ENCODE measurements at regions not wholly inside any gene's neighbourhood (a gene's known extent, or its start where the extent isn't known, plus 50 kb on each side); places are given as distances from the start of the nearest gene placed in this dataset.

DNA sequence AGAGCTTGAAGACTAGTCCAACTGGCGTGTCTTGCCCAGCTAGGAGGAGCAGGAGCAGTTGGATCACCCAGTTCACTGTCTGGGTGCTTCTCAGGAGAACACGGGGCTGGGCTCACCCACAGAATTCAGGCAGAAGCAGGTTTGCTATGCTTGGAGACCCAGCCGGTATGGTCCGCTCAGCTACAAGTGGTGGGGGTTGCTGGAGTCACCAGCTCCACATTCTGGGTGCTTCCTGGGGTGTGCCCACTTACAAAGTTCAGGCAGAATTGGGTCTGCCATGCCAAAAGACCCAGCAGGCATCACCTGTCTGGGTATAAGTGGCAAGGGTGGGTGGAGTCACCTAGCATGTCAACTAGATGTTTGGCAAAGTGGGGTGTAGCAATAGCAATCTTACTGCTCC is 1061.8 kb downstream of the PCDH19 start (continued):
- TF ChIP-seq, protein P1, sequence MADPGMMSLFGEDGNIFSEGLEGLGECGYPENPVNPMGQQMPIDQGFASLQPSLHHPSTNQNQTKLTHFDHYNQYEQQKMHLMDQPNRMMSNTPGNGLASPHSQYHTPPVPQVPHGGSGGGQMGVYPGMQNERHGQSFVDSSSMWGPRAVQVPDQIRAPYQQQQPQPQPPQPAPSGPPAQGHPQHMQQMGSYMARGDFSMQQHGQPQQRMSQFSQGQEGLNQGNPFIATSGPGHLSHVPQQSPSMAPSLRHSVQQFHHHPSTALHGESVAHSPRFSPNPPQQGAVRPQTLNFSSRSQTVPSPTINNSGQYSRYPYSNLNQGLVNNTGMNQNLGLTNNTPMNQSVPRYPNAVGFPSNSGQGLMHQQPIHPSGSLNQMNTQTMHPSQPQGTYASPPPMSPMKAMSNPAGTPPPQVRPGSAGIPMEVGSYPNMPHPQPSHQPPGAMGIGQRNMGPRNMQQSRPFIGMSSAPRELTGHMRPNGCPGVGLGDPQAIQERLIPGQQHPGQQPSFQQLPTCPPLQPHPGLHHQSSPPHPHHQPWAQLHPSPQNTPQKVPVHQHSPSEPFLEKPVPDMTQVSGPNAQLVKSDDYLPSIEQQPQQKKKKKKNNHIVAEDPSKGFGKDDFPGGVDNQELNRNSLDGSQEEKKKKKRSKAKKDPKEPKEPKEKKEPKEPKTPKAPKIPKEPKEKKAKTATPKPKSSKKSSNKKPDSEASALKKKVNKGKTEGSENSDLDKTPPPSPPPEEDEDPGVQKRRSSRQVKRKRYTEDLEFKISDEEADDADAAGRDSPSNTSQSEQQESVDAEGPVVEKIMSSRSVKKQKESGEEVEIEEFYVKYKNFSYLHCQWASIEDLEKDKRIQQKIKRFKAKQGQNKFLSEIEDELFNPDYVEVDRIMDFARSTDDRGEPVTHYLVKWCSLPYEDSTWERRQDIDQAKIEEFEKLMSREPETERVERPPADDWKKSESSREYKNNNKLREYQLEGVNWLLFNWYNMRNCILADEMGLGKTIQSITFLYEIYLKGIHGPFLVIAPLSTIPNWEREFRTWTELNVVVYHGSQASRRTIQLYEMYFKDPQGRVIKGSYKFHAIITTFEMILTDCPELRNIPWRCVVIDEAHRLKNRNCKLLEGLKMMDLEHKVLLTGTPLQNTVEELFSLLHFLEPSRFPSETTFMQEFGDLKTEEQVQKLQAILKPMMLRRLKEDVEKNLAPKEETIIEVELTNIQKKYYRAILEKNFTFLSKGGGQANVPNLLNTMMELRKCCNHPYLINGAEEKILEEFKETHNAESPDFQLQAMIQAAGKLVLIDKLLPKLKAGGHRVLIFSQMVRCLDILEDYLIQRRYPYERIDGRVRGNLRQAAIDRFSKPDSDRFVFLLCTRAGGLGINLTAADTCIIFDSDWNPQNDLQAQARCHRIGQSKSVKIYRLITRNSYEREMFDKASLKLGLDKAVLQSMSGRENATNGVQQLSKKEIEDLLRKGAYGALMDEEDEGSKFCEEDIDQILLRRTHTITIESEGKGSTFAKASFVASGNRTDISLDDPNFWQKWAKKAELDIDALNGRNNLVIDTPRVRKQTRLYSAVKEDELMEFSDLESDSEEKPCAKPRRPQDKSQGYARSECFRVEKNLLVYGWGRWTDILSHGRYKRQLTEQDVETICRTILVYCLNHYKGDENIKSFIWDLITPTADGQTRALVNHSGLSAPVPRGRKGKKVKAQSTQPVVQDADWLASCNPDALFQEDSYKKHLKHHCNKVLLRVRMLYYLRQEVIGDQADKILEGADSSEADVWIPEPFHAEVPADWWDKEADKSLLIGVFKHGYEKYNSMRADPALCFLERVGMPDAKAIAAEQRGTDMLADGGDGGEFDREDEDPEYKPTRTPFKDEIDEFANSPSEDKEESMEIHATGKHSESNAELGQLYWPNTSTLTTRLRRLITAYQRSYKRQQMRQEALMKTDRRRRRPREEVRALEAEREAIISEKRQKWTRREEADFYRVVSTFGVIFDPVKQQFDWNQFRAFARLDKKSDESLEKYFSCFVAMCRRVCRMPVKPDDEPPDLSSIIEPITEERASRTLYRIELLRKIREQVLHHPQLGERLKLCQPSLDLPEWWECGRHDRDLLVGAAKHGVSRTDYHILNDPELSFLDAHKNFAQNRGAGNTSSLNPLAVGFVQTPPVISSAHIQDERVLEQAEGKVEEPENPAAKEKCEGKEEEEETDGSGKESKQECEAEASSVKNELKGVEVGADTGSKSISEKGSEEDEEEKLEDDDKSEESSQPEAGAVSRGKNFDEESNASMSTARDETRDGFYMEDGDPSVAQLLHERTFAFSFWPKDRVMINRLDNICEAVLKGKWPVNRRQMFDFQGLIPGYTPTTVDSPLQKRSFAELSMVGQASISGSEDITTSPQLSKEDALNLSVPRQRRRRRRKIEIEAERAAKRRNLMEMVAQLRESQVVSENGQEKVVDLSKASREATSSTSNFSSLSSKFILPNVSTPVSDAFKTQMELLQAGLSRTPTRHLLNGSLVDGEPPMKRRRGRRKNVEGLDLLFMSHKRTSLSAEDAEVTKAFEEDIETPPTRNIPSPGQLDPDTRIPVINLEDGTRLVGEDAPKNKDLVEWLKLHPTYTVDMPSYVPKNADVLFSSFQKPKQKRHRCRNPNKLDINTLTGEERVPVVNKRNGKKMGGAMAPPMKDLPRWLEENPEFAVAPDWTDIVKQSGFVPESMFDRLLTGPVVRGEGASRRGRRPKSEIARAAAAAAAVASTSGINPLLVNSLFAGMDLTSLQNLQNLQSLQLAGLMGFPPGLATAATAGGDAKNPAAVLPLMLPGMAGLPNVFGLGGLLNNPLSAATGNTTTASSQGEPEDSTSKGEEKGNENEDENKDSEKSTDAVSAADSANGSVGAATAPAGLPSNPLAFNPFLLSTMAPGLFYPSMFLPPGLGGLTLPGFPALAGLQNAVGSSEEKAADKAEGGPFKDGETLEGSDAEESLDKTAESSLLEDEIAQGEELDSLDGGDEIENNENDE (IDR thresholded peaks at IDR 0.05; ENCODE audit: insufficient replicate concordance, low read length): no peak
- TF ChIP-seq SRF (IDR thresholded peaks at IDR 0.05; ENCODE audit: low read depth, low read length): no peak

Measured in H1 (cell line).